HEK293T (cell line): ENCODE measurements at regions not wholly inside any gene's neighbourhood (a gene's known extent, or its start where the extent isn't known, plus 50 kb on each side); places are given as distances from the start of the nearest gene placed in this dataset.

Source experiments
- ARNT ChIP-seq: fragments of 450-650 bp; IDR thresholded peaks from 2 replicates; pipeline ENCODE4 v1.6.1; 2017; ENCODE audit warnings: mild to moderate bottlenecking
- BHLHE40 ChIP-seq: fragments of 450-650 bp; IDR thresholded peaks from 2 replicates; pipeline ENCODE4 v1.6.1; 2016; ENCODE audit warnings: mild to moderate bottlenecking, moderate library complexity, borderline replicate concordance
- FOXK2 ChIP-seq: fragments of 450-650 bp; IDR thresholded peaks from 2 replicates; pipeline ENCODE4 v1.6.1; 2016; ENCODE audit warnings: mild to moderate bottlenecking
- FOXM1 ChIP-seq: fragments of 450-650 bp; IDR thresholded peaks from 2 replicates; pipeline ENCODE4 v1.6.1; 2017; ENCODE audit warnings: mild to moderate bottlenecking, borderline replicate concordance
- SUZ12 ChIP-seq: fragments of 450-650 bp; IDR thresholded peaks from 2 replicates; pipeline ENCODE4 v1.6.1; 2016; ENCODE audit warnings: mild to moderate bottlenecking
- TARDBP ChIP-seq: fragments of 450-650 bp; IDR thresholded peaks from 2 replicates; pipeline ENCODE4 v1.6.1; 2016
- ZNF384 ChIP-seq: fragments of 450-650 bp; IDR thresholded peaks from 2 replicates; pipeline ENCODE4 v1.6.1; 2016

GRCh38 chr13:106898231-106898630 is 330.3 kb upstream of the ARGLU1 start:
- TF ChIP-seq FOXM1 = no peak
- no peak for TF ChIP-seq SUZ12
- no peak for TF ChIP-seq ARNT
- no peak for TF ChIP-seq FOXK2
- TF ChIP-seq TARDBP = no peak
- no peak for TF ChIP-seq ZNF384
- TF ChIP-seq BHLHE40 = no peak
